H1 (cell line): ENCODE measurements at regions not wholly inside any gene's neighbourhood (a gene's known extent, or its start where the extent isn't known, plus 50 kb on each side); places are given as distances from the start of the nearest gene placed in this dataset.

Experiments
- EGR1 ChIP-seq: IDR thresholded peaks from 2 replicates; pipeline ENCODE4 v1.6.1; 2011; ENCODE audit warnings: low read depth, low read length, borderline replicate concordance
- JUND ChIP-seq: IDR thresholded peaks from 2 replicates; pipeline ENCODE4 v1.6.1; 2011; ENCODE audit warnings: mild to moderate bottlenecking, improper control_type of control experiment, low read length
- KDM5A ChIP-seq: fragments of 200-600 bp; IDR thresholded peaks from 2 replicates; pipeline ENCODE4 v1.7.1; 2012; ENCODE audit warnings: mild to moderate bottlenecking, low read length, inconsistent platforms, mixed read lengths
- NANOG ChIP-seq: IDR thresholded peaks from 2 replicates; pipeline ENCODE4 v1.6.1; 2011; ENCODE audit warnings: low read length, low read depth, mild to moderate bottlenecking, inconsistent platforms; ENCODE audit not compliant: insufficient read depth, poor library complexity, severe bottlenecking
- POLR2AphosphoS5 ChIP-seq: IDR thresholded peaks from 2 replicates; pipeline ENCODE4 v1.6.1; 2011; ENCODE audit warnings: low read depth, low read length
- SAP30 ChIP-seq: fragments of 300-600 bp; sonication (generic); IDR thresholded peaks from 2 replicates; pipeline ENCODE4 v1.7.1; 2012; ENCODE audit warnings: low read length, moderate library complexity, mild to moderate bottlenecking, inconsistent platforms; ENCODE audit not compliant: insufficient read depth, insufficient replicate concordance
- SRF ChIP-seq: IDR thresholded peaks from 2 replicates; pipeline ENCODE4 v1.6.1; 2011; ENCODE audit warnings: mild to moderate bottlenecking, low read depth, low read length, moderate library complexity

GRCh38 chr1:29732453-29732852, 496.1 kb downstream of the PTPRU start (continued):
- no peak for TF ChIP-seq NANOG
- no peak for TF ChIP-seq SRF
- no peak for TF ChIP-seq KDM5A
- no peak for TF ChIP-seq POLR2AphosphoS5
- no peak for TF ChIP-seq SAP30
- no peak for TF ChIP-seq EGR1
- TF ChIP-seq JUND: no peak
